ENCODE measurements at regions not wholly inside any gene's neighbourhood (a gene's known extent, or its start where the extent isn't known, plus 50 kb on each side); places are given as distances from the start of the nearest gene placed in this dataset.

DNA sequence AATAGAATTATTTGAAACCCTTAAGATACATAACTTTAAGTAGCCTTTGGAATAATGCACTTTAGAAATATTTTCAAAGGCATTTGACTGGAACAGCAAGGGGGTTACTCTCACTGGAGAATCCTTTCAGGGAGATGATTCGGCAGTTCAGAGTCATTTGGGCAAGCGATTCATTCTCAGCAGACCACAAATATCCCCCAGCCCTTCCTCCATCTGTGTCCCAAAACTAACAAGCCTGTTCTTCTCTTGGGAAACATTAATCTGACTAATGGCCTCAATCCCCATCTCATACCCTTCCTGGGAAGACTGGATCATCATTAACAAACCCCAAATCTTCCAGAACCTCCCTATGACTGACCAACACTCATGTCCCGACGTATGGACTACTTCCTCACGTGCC, 65.8 kb upstream of the S1PR3 start:
- H4K5ac ChIP-seq (ENCODE audit: insufficient read length, low read depth, low read length): no peak overlapping the region
- WGBS (ENCODE audit: extremely low coverage, insufficient read length, low lambda C conversion rate): no CpG with 5 or more reads among the region's 5 CpGs
- H3K79me2 ChIP-seq (ENCODE audit: insufficient read depth, low read length): no peaks in the 10 kb centered on the region
- H2BK15ac ChIP-seq (ENCODE audit: low read depth, low read length): no peak overlapping the region
- H3K27ac Mint-ChIP-seq: no peak overlapping the region; a peak in 1 of 7 replicates
- H2BK20ac ChIP-seq (ENCODE audit: low read depth, low read length, poor library complexity, severe bottlenecking): no peak overlapping the region
- no peak for DNase-seq
- no peak overlapping the region for H3K9ac ChIP-seq (ENCODE audit: extremely low read depth, insufficient read length, low read length)
- H3K4me2 ChIP-seq (ENCODE audit: insufficient read depth, insufficient read length, low read length): no peak overlapping the region
- no peaks in the 10 kb centered on the region for H3K9me3 ChIP-seq (ENCODE audit: control insufficient read depth, low read depth, low read length)
- peaks cover 0 to 2% of the 10 kb centered on the region in 2 experiments; a peak in 1 of 4 replicates for H3K4me1 Mint-ChIP-seq
- H3K18ac ChIP-seq (ENCODE audit: insufficient read length, low read depth, low read length): no peak overlapping the region
- H3T11ph ChIP-seq (ENCODE audit: low read length): no peak overlapping the region
- no peak overlapping the region for H2BK5ac ChIP-seq (ENCODE audit: insufficient read length, low read length)
- H2AFZ ChIP-seq (ENCODE audit: low read length): no peak overlapping the region
- no peak overlapping the region for H4K91ac ChIP-seq (ENCODE audit: insufficient read length, low read depth, low read length)
- TF ChIP-seq, protein P1, sequence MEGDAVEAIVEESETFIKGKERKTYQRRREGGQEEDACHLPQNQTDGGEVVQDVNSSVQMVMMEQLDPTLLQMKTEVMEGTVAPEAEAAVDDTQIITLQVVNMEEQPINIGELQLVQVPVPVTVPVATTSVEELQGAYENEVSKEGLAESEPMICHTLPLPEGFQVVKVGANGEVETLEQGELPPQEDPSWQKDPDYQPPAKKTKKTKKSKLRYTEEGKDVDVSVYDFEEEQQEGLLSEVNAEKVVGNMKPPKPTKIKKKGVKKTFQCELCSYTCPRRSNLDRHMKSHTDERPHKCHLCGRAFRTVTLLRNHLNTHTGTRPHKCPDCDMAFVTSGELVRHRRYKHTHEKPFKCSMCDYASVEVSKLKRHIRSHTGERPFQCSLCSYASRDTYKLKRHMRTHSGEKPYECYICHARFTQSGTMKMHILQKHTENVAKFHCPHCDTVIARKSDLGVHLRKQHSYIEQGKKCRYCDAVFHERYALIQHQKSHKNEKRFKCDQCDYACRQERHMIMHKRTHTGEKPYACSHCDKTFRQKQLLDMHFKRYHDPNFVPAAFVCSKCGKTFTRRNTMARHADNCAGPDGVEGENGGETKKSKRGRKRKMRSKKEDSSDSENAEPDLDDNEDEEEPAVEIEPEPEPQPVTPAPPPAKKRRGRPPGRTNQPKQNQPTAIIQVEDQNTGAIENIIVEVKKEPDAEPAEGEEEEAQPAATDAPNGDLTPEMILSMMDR (conservative IDR thresholded peaks at IDR 0.05): no peak
- H3K27me3 ChIP-seq (ENCODE audit: insufficient read depth, low read length): no peaks in the 10 kb centered on the region
- H3K27ac ChIP-seq (ENCODE audit: insufficient read length, low read depth, low read length): no peak overlapping the region
- no peak overlapping the region for H3K14ac ChIP-seq (ENCODE audit: insufficient read depth, low read length)
- H3K23ac ChIP-seq (ENCODE audit: insufficient read length, low read depth, low read length): no peak overlapping the region
- no peaks in the 10 kb centered on the region for H3K79me1 ChIP-seq (ENCODE audit: insufficient read depth, low read depth, low read length, poor library complexity, severe bottlenecking)
- H3K4ac ChIP-seq (ENCODE audit: low read depth, low read length): no peak overlapping the region
- H3K4me1 ChIP-seq (ENCODE audit: insufficient read depth, low read length): no peaks in the 10 kb centered on the region
- H4K8ac ChIP-seq (replicated peaks; ENCODE audit: insufficient read length, low read depth, low read length): no peak overlapping the region
- H2BK12ac ChIP-seq (ENCODE audit: insufficient read length, low read depth, low read length): no peak overlapping the region
- no peaks in the 10 kb centered on the region for H4K20me1 ChIP-seq (ENCODE audit: control insufficient read depth, insufficient read depth, insufficient read length)
- no peaks in the 10 kb centered on the region for H3K36me3 Mint-ChIP-seq (ENCODE audit: insufficient read depth in 1 of 3, low read depth in 3 of 3)
- no peak overlapping the region for H2AK5ac ChIP-seq (ENCODE audit: insufficient read length, low read length)
- H3K56ac ChIP-seq (ENCODE audit: insufficient read length, low read depth, low read length): no peak overlapping the region
- H3K9me3 Mint-ChIP-seq: peaks cover under 1 to 4% of the 10 kb centered on the region in 2 experiments; a peak in 2 of 5 replicates
- H2BK120ac ChIP-seq (ENCODE audit: low read depth, low read length, poor library complexity, severe bottlenecking): no peak overlapping the region
- H3K4me3 Mint-ChIP-seq: no peak overlapping the region
- no peaks in the 10 kb centered on the region for H3K23me2 ChIP-seq (ENCODE audit: insufficient read length, low read depth, low read length, poor library complexity, severe bottlenecking)
- H3K27me3 Mint-ChIP-seq (ENCODE audit: low read depth): peaks cover 2% of the 10 kb centered on the region

Data from H9 (cell line).